22Rv1 (cell line): ENCODE measurements at regions not wholly inside any gene's neighbourhood (a gene's known extent, or its start where the extent isn't known, plus 50 kb on each side); places are given as distances from the start of the nearest gene placed in this dataset.
"Not testable (repeated sequence)": the region's sequence is repeated elsewhere in the genome, so short reads cannot be mapped to it uniquely, and the experiment has no call there.

Experiments
- CTCF ChIP-seq: fragments of 450-650 bp; IDR thresholded peaks from 2 replicates; pipeline ENCODE4 v1.5.1; 2017; ENCODE audit warnings: mild to moderate bottlenecking
- ZFX ChIP-seq: fragments of 450-650 bp; IDR thresholded peaks from 2 replicates; pipeline ENCODE4 v1.6.1; 2017; ENCODE audit warnings: antibody characterized with exemption, borderline replicate concordance

DNA sequence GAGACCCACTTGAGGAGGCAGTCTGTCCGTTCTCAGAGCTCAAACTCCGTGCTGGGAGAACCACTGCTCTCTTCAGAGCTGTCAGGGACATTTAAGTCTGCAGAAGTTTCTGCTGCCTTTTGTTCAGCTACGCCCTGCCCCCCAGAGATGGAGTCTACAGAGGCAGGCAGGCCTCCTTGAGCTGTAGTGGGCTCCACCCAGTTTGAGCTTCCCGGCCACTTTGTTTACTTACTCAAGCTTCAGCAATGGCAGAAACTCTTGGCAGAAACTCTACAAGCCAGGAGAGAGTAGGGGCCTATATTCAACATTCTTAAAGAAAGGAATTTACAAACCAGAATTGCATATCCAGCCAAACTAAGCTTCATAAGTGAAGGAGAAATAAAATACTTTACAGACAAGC lies 125.2 kb upstream of the RGS6 start:
- not testable (repeated sequence) for TF ChIP-seq CTCF, ZFX
